ENCODE measurements at regions not wholly inside any gene's neighbourhood (a gene's known extent, or its start where the extent isn't known, plus 50 kb on each side); places are given as distances from the start of the nearest gene placed in this dataset.
"Not testable (repeated sequence)": the region's sequence is repeated elsewhere in the genome, so short reads cannot be mapped to it uniquely, and the experiment has no call there.

DNA sequence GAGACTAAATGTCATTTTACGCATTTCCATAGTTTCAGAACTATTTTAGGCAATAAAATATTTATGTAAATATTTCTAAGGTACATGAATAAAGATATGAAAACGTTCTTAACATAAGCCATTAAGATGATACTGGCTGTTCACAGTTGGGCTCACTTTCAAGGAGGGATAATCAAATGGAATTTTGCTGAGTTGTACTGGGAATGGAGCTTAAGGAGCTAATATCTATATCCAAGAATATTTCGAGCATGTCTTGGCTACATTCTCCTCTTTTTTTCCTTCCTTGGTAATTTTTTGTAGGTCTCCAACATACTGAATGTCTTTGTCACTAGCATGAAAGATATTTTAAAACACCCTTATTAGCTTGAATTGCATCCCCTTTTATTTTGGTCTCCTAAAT lies 383.4 kb downstream of the RAP2B start:
- DNase-seq (ENCODE audit: low read depth in 1 of 2, low spot score in 1 of 2), result no peak

DNA sequence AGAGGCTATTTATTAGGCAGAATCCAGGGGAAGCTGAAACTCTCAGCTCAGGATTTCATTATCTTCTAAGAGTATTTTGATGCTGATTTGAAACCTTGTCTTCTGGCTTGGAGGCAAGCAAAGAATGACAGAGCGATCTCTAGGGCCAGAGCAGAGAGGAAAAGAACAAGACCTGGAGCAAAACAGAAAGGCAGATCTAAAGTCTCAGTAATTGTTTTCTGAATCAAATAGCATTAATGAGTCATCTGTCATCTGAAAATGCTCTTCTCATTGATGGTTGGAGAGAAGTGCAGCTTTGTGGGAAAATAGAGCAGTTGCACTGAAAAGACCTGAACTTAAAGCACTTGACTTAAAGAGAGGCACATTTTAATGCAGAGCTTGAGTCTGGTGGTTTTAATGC lies 385.9 kb downstream of the RAP2B start:
- DNase-seq (ENCODE audit: low read depth in 1 of 2, low spot score in 1 of 2), result no peak

GRCh38 chr3:153549686-153550085 lies 387.7 kb downstream of the RAP2B start:
- DNase-seq (ENCODE audit: low read depth in 1 of 2, low spot score in 1 of 2), result not testable (repeated sequence)

DNA sequence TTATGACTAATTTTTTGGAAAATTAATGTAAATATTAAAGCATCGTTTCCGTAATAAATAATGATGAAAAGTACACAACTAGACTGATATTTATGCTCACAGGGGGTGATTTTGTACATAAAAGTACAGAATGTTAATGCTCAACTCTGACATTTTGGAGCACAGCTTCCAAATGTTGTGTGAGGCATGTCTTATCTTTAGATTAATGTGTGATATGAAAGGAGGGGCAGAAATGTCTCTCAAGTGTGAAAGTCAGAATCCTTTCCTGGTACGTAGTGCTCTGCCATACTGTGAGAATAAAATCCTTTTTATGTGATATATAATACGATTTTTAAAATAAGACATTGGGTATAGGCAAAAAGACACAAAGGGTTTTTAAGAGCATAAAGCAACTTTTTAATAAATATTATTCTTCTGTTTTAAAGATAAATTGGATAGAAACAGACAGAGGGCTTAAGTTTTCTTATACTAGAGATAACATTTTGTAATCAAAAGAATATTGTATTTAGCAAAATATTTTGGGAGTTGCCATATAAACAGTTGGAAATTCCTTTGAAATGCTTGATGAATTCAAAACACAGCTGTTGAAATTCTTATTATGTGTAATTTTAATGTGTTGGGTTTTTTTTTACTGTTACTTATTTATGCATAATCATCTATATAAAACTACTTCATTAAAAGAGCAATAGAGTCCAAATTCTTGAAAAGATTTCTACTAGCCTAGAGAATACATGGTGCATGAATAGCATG lies 389.7 kb downstream of the RAP2B start:
- no peak for DNase-seq (ENCODE audit: low read depth in 1 of 2, low spot score in 1 of 2)

- no peak for DNase-seq (ENCODE audit: low read depth in 1 of 2, low spot score in 1 of 2)
Observed at GRCh38 chr3:153552887-153553604, 391.0 kb downstream of the RAP2B start.

- DNase-seq (ENCODE audit: low read depth in 1 of 2, low spot score in 1 of 2), result no peak
Observed at GRCh38 chr3:153553605-153553945, 391.5 kb downstream of the RAP2B start.

- DNase-seq (ENCODE audit: low read depth in 1 of 2, low spot score in 1 of 2), result no peak
Observed at GRCh38 chr3:153555919-153556318, 393.9 kb downstream of the RAP2B start.

DNA sequence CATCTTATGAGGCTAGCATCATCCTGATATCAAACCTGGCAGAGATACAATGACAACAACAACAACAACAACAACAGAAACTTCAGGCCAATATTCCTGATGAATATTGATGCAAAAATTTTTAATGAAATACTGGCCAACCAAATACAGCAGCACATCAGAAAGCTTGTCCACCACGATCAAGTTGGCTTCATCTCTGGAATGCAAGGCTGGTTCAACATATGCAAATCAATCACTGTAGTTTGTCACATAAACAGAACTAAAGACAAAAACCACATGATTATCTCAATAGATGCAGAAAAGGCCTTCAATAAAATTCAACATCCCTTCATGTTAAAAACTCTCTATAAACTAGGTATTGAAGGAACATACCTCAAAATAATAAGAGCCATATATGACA lies 397.3 kb downstream of the RAP2B start:
- not testable (repeated sequence) for DNase-seq (ENCODE audit: low read depth in 1 of 2, low spot score in 1 of 2)

DNA sequence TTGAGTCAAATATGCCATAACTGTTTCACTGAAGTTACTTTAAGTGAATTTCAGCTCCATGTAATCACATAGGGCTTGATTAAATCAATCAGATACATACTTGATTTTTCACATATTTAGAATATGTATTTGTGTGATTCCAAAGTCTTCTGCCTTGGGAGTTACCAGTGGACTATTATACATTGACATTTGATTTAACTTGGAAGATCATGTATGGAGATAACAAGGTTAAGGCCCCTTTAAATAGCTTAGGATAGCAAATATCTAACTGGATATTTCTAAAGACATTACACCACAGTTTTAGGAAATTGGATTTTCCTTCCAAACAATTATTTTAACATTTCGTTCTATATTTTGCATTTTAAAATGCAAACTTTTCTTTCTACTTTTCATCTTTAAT lies 405.0 kb downstream of the RAP2B start:
- no peak for DNase-seq (ENCODE audit: low read depth in 1 of 2, low spot score in 1 of 2)

DNA sequence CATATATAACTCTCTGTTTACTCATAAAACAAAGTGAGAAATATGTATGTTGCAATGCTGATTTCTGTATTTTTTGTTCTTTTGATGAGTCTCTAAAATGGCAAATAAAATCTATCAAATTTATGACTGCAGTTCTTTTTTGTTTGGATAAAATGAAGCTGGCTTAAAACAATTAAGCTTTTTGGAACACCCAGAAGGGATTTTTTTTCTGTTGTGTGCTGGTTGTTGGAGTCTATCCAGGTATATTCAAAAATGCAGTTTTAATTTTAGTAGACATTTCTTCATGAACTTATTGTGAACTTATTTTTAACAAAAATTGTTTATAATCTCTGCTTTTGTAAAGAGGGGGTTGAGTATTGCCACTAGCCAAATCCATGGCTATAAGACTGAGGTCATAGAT lies 405.5 kb downstream of the RAP2B start:
- no peak for DNase-seq (ENCODE audit: low read depth in 1 of 2, low spot score in 1 of 2)

DNA sequence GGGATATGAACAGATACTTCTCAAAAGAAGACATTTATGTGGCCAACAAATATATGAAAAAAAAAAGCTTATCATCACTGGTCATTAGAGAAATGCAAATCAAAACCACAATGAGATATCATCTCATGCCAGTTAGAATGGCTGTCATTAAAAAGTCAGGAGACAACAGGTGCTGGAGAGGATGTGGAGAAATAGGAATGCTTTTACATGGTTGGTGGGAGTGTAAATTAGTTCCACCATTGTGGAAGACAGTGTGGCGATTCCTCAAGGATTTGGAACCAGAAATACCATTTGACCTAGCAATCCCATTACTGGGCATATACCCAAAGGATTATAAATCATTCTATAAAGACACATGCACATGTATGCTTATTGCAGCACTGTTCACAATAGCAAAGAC lies 408.5 kb downstream of the RAP2B start:
- DNase-seq (ENCODE audit: low read depth in 1 of 2, low spot score in 1 of 2), result not testable (repeated sequence)

DNA sequence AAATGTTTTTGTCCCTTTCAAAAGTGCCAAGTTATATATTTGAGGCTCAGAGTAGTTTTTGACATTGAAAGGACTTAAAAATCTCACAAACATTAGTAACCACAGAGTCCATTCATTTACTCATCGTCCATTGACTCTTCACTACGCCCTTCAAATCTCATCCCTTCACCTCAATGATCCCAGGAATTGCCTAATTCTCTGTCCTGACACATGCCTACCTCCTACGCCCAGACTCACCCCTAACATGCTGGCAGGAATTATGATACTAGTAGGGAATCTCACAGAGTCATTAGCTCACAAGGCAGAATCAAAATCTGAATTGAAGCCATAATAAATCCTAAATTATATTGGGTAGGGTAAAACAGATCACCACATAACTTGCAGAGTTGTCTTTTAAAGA lies 410.1 kb downstream of the RAP2B start:
- no peak for DNase-seq (ENCODE audit: low read depth in 1 of 2, low spot score in 1 of 2)

GRCh38 chr3:153572654-153573053 lies 410.6 kb downstream of the RAP2B start:
- DNase-seq (ENCODE audit: low read depth in 1 of 2, low spot score in 1 of 2), result no peak

DNA sequence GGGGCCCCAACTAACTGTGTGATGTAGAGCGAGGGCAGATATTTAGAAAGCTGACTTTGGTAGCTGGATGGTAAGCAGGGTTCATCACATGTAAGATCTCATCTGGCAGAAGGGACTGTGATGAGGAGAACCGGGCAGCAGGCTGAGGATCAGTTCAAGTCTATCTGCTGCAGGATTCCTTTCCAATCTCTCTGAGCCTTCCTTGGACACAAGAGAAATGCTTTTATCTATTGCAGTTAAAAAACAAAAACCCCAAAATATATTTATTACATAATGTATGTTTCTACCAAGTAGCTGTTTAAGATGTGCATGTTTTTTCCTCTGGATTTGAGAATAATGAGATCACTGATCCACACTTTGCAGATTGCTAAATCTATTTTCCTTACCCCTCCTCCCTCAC lies 411.5 kb downstream of the RAP2B start:
- no peak for DNase-seq (ENCODE audit: low read depth in 1 of 2, low spot score in 1 of 2)

DNA sequence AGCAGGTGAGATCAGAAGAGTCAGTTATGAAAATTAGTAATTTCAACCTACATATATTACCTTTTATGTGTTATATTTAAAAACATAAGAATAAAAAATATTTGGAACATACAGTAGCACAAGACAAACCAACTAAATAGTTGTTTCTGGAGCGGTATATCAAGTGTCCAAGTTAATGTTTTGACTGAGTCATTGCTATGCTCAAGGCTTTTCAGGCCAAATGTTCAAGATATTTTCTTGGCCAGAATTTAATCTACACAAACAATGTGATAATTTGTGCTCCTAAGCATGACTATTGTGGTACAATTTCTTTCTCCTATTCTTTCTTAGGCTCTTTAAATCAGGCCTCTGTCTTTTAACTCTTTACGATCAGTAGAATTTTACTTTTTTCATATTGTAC lies 412.4 kb downstream of the RAP2B start:
- DNase-seq (ENCODE audit: low read depth in 1 of 2, low spot score in 1 of 2), result no peak

- DNase-seq (ENCODE audit: low read depth in 1 of 2, low spot score in 1 of 2), result no peak
Observed at GRCh38 chr3:153577059-153577736, 415.2 kb downstream of the RAP2B start.

DNA sequence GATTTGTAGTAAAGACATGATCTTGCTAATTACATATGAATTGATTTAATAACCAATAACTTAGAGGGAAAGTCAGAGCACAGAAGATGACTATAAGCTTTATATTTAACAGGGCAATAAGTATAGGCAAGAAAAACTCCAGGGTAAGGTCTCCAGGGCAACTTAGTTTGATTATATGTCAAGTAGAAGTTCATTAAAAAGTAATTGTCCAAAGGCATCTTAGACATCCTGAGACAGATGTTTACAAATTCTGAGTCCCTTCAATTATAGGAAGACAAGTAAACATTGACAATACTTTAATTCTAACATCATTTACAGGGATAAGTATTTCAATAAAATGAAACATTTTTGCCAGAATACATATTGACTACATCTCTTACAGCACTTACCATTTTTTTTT lies 416.0 kb downstream of the RAP2B start:
- DNase-seq (ENCODE audit: low read depth in 1 of 2, low spot score in 1 of 2), result no peak

GRCh38 chr3:153590051-153590450 lies 428.0 kb downstream of the RAP2B start:
- DNase-seq (ENCODE audit: low read depth in 1 of 2, low spot score in 1 of 2), result no peak

DNA sequence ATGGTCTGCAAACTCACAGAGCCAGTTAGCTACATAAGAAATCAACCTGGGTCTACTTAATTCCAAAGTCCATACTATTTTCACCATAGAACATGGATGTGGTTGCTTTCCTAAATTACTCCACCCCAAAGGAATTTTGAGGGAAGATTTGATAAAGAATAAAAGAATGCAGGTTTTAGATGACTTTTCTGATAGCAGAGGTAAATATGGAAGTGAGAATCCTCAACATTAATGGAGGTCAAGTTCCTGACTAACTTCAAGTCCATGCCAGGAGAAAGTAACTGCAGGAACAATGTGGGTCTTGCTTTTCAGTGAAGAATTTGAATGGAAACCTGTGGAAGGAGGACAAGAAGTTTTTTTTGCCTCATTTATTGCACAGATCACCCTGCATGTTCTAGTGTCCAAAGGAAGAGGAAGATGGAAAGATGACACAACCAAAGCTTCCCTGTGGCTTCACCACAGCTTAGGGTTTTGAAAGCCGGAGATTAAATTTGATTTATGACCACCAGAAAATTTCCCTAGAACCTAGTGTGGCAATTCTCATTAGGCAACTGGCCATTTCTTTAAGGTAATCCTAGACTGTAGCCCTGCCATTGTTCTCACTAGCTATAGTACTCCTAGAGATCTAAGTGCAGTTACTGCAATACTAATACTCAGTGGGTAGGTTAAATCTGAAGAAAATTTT lies 429.7 kb downstream of the RAP2B start:
- DNase-seq (ENCODE audit: low read depth in 1 of 2, low spot score in 1 of 2), result no peak

- DNase-seq (ENCODE audit: low read depth in 1 of 2, low spot score in 1 of 2), result no peak
Observed at GRCh38 chr3:153595186-153595815, 433.3 kb downstream of the RAP2B start.

DNA sequence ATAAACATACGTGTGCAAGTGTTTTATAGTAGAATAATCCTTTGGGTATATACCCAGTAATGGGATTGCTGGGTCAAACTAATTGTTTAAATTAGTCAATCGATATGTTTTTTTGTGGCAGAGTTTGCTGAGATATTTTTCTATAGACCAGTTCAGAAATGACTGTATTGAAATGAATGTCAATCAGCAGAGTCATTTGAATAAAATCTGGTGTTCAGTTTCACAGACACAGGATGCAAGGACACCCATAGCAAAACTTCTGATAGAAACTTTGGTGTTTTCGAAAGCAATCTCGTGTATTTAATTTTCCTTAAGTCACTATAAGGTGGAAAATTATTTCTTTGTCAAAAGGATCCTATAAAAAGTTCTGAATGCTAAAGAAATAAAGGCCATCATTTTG lies 434.4 kb downstream of the RAP2B start:
- DNase-seq (ENCODE audit: low read depth in 1 of 2, low spot score in 1 of 2), result no peak

All from stimulated activated CD4-positive, alpha-beta T cell treated with anti-CD3 and anti-CD28 coated beads, Interleukin-15, amount 100 ng/mL, for 1 hour (primary cell).